ENCODE measurements at regions not wholly inside any gene's neighbourhood (a gene's known extent, or its start where the extent isn't known, plus 50 kb on each side); places are given as distances from the start of the nearest gene placed in this dataset.

DNA sequence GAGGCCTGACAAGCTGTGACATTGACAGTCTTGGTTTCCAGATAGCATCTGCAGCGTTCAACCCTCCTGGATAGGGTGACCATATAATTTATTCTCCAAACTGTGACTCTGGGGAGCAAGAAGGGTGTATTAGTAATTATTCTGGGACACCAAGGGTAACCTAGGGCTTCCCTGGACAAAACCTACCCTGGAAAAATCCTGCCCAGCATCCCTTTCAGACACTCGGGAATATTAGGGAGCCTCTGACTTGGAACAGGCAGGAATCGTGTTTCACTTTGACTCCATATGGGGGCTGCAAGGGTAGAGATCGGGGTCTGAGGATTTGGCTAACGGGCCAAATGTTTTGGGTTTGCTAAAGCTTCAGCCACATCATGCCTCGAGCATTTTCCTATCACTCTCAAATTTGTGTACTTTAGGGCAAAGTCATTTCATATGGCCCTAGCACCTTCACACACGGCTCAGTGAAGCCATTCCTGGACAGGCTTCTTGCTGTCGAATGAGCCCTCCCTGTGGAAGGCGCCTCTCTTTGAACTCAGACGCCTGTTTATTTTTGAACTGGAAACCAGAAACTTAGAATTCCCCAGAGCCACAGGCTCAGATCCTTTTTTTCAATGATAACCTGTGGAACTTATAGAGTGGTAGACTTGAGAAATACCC lies 129.9 kb downstream of the DDX1 start:
- no peak for ATAC-seq
- TF ChIP-seq, protein P1, sequence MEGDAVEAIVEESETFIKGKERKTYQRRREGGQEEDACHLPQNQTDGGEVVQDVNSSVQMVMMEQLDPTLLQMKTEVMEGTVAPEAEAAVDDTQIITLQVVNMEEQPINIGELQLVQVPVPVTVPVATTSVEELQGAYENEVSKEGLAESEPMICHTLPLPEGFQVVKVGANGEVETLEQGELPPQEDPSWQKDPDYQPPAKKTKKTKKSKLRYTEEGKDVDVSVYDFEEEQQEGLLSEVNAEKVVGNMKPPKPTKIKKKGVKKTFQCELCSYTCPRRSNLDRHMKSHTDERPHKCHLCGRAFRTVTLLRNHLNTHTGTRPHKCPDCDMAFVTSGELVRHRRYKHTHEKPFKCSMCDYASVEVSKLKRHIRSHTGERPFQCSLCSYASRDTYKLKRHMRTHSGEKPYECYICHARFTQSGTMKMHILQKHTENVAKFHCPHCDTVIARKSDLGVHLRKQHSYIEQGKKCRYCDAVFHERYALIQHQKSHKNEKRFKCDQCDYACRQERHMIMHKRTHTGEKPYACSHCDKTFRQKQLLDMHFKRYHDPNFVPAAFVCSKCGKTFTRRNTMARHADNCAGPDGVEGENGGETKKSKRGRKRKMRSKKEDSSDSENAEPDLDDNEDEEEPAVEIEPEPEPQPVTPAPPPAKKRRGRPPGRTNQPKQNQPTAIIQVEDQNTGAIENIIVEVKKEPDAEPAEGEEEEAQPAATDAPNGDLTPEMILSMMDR (IDR thresholded peaks at IDR 0.05 in 4 of 5, conservative IDR thresholded peaks at IDR 0.05 in 1 of 5): no peak
- no peak for TF ChIP-seq POLR2A (IDR thresholded peaks at IDR 0.05)

DNA sequence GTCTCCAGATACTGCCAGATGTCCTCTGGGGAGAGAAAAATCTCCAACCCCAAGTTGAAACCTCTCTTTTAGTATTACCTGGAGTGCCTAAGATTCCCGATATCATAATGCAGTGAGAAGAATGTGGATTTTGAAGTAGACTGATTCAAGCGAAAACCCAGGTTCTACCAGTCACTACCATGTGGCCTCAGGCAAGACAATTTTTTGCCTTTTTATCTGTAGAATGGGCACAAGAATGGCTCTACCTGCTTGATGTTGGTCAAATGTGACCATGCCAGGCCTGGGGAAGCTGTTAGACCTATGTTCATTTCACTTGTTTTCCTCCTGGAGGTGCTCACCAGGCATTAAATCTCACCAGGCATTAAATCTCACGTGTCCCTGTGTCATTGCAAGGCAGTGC lies 131.3 kb downstream of the DDX1 start:
- no peak overlapping the region for H3K27ac ChIP-seq
- intact Hi-C loops (cut with DNase I; ENCODE audit: low total_unique reads): no loop called here
- no peaks in the 10 kb centered on the region for H3K36me3 ChIP-seq

More for the DNA sequence above, 129.9 kb downstream of the DDX1 start:
- H3K36me3 ChIP-seq: no peaks in the 10 kb centered on the region
- intact Hi-C loops (cut with DNase I; ENCODE audit: low total_unique reads) (no loop called here), in situ Hi-C loops (cut with MboI; ENCODE audit: low sequenced_read_pairs in 4 of 4) (no loop called here)
- H3K27me3 ChIP-seq: no peaks in the 10 kb centered on the region
- no peak for DNase-seq
- no peaks in the 10 kb centered on the region for H3K4me1 ChIP-seq
- H3K27ac ChIP-seq: no peak overlapping the region
- H3K9me3 ChIP-seq: no peaks in the 10 kb centered on the region
- no peak overlapping the region for H3K4me3 ChIP-seq

GRCh38 chr2:15724235-15724634 lies 132.6 kb downstream of the DDX1 start:
- in situ Hi-C loops (cut with MboI; ENCODE audit: low sequenced_read_pairs in 4 of 4): no loop called here
- ATAC-seq (no peak), DNase-seq (no peak)
- Histone ChIP-seq H3K27ac (no peak overlapping the region), H3K27me3 (no peaks in the 10 kb centered on the region), H3K36me3 (no peaks in the 10 kb centered on the region), H3K4me3 (no peak overlapping the region), H3K9me3 (no peaks in the 10 kb centered on the region), H3K4me1 (no peaks in the 10 kb centered on the region)
- intact Hi-C loops (cut with DNase I; ENCODE audit: low total_unique reads): no loop called here
- TF ChIP-seq, protein P1 (IDR thresholded peaks at IDR 0.05 in 4 of 5, conservative IDR thresholded peaks at IDR 0.05 in 1 of 5): no peak
- no peak for TF ChIP-seq POLR2A (IDR thresholded peaks at IDR 0.05)

More for the DNA sequence above, 131.3 kb downstream of the DDX1 start:
- Histone ChIP-seq H3K4me3 (no peak overlapping the region), H3K4me1 (no peaks in the 10 kb centered on the region), H3K9me3 (no peaks in the 10 kb centered on the region), H3K27me3 (no peaks in the 10 kb centered on the region)
- DNase-seq (no peak), ATAC-seq (no peak)
- no peak for TF ChIP-seq POLR2A (IDR thresholded peaks at IDR 0.05)
- TF ChIP-seq, protein P1 (IDR thresholded peaks at IDR 0.05 in 4 of 5, conservative IDR thresholded peaks at IDR 0.05 in 1 of 5): no peak
- in situ Hi-C loops (cut with MboI; ENCODE audit: low sequenced_read_pairs in 4 of 4): no loop called here

DNA sequence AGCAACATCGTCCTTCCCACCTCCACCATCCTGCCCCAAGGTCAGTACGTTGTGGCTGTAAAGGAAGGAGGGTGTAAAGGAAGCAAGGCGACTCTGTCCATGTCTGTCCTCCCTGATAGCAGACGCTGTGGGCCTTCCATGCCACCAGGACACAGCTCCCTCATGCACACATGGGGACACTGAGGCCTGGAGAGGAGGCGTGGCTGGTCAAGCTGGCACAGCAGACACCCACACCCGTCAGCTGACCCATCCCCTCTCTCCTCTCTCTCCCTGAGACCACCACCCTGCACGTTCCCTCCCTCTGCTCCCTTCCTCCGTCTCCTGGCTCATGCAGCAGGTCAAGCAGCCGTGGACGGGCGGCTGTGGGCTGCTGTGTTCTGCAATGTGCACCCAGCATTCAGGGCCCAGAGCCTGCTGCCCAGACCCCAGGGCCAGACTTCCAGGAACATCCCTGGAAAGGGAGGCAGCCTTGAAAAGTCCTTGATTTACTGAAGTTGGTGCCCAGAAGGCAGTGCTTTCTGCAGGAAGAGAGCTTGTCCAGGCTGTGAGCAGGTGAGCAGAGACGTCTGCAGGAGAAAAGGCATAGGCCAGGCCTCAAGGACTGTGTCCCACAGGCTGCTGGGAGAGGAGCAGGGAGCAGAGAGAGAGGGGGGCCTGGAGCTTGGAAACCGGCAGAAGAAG lies 133.6 kb downstream of the DDX1 start:
- H3K4me1 ChIP-seq: peaks cover 4 to 6% of the 10 kb centered on the region in 2 donors
- in situ Hi-C loops (cut with MboI; ENCODE audit: low sequenced_read_pairs in 4 of 4): no loop called here
- H3K27me3 ChIP-seq: no peaks in the 10 kb centered on the region
- intact Hi-C loops (cut with DNase I; ENCODE audit: low total_unique reads): no loop called here
- DNase-seq (no peak), ATAC-seq (no peak)
- TF ChIP-seq, protein P1 (IDR thresholded peaks at IDR 0.05 in 4 of 5, conservative IDR thresholded peaks at IDR 0.05 in 1 of 5): no peak
- no peak for TF ChIP-seq POLR2A (IDR thresholded peaks at IDR 0.05)
- no peak overlapping the region for H3K27ac ChIP-seq
- H3K36me3 ChIP-seq: no peaks in the 10 kb centered on the region
- H3K4me3 ChIP-seq: no peak overlapping the region
- H3K9me3 ChIP-seq: no peaks in the 10 kb centered on the region
